Caco-2 (cell line): ENCODE measurements at regions not wholly inside any gene's neighbourhood (a gene's known extent, or its start where the extent isn't known, plus 50 kb on each side); places are given as distances from the start of the nearest gene placed in this dataset.

ENCODE experiments used
- BruUV-seq: library from RNA; stranded (reverse); fragments of 400-500 nt; replicated peaks from 2 replicates; lab custom pipeline; 2021; lab: Mats Ljungman, UMichigan
- CTCF ChIA-PET: fragments of 300-600 bp; sonication (Branson Sonifier 250); formaldehyde crosslinking; loops from one replicate; lab custom pipeline; 2022; ENCODE audit warnings: antibody characterized with exemption; lab: Charles Lee
- POLR2A ChIA-PET: fragments of 300-600 bp; sonication (Branson Sonifier 250); formaldehyde crosslinking; loops from one replicate; lab custom pipeline; 2022; ENCODE audit warnings: antibody characterized with exemption; lab: Charles Lee
- DNase-seq, 2 experiments: peaks; one replicate each; pipeline versions ENCODE4 v3.0.0 to v3.0.0-alpha.2; 2020 to 2022
- H3K27me3 ChIP-seq: replicated peaks from 2 replicates; pipeline ENCODE4 v1.6.0; 2011; ENCODE audit warnings: low read length; ENCODE audit not compliant: control insufficient read depth, insufficient read depth
- H3K36me3 ChIP-seq: 2 replicates; pipeline ENCODE4 v1.5.1; 2011; ENCODE audit warnings: low read length; ENCODE audit not compliant: control insufficient read depth, insufficient read depth
- H3K4me1 ChIP-seq: fragments of 250-450 bp; sonication (Bioruptor Pico); 2 replicates; pipeline ENCODE4 v1.5.1; 2020; ENCODE audit warnings: mild to moderate bottlenecking
- H3K4me3 ChIP-seq: 2 replicates; pipeline ENCODE4 v1.5.1; 2011; ENCODE audit warnings: low read depth, mild to moderate bottlenecking, control low read depth, low read length
- H3K9me3 ChIP-seq: fragments of 250-450 bp; sonication (Bioruptor Pico); 2 replicates; pipeline ENCODE4 v1.5.1; 2020; ENCODE audit warnings: mild to moderate bottlenecking, moderate library complexity
- H3K27ac Mint-ChIP-seq: one replicate; pipeline ENCODE4 v1.8.0; 2022; ENCODE audit warnings: mixed read lengths; ENCODE audit not compliant: unreplicated experiment
- H3K27me3 Mint-ChIP-seq: one replicate; pipeline ENCODE4 v1.8.0; 2022; ENCODE audit warnings: mixed read lengths; ENCODE audit not compliant: insufficient read depth, unreplicated experiment
- H3K36me3 Mint-ChIP-seq: one replicate; pipeline ENCODE4 v1.8.0; 2022; ENCODE audit warnings: mild to moderate bottlenecking, mixed read lengths; ENCODE audit not compliant: insufficient read depth, unreplicated experiment
- H3K4me1 Mint-ChIP-seq: one replicate; pipeline ENCODE4 v1.8.0; 2022; ENCODE audit warnings: low read depth, mixed read lengths; ENCODE audit not compliant: unreplicated experiment
- H3K4me3 Mint-ChIP-seq: one replicate; pipeline ENCODE4 v1.8.0; 2022; ENCODE audit warnings: mild to moderate bottlenecking, moderate library complexity, mixed read lengths; ENCODE audit not compliant: unreplicated experiment
- H3K9me3 Mint-ChIP-seq: one replicate; pipeline ENCODE4 v1.8.0; 2022; ENCODE audit warnings: mixed read lengths; ENCODE audit not compliant: unreplicated experiment
- intact Hi-C: fragments of 100-400 bp; cut with micrococcal nuclease; formaldehyde crosslinking; loops from one replicate; pipeline ENCODE4 v1.10.0; 2022; ENCODE audit not compliant: unreplicated experiment
- TF ChIP-seq, protein P1 (sequence below), 2 experiments: fragments of 200-600 bp in 1 of 2; IDR thresholded peaks; 1 replicate in 1 of 2; 2 replicates in 1 of 2; pipeline versions ENCODE4 v1.5.1 to v1.8.0; 2011 to 2022; ENCODE audit warnings: antibody characterized with exemption in 1 of 2, control low read depth in 1 of 2, inconsistent platforms in 1 of 2, low read depth in 1 of 2, low read length in 1 of 2, mild to moderate bottlenecking in 1 of 2, moderate library complexity in 1 of 2; ENCODE audit not compliant: insufficient read depth in 1 of 2, severe bottlenecking in 1 of 2, unreplicated experiment in 1 of 2

DNA sequence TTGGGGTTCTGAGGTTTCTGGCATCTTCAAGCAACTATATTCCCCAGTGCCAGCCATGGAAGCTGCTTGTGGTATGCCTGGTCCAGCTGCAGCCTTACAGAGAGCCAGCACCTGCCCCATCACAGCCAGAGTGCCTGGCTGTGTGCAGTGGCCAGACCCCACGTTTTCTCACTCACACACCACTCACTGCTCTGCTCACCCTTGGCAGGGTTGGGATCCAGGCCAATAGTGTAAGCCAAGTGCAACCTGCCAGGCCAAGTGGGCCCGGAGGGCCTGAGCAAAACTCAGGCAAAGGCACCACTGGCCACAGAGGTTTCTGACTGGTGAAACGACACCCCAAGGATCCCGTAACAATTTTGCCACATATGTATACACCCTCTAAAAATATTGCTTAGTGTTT lies 67.9 kb upstream of the EYA4 start:
- no peaks in the 10 kb centered on the region for H3K36me3 ChIP-seq
- no peak overlapping the region for H3K4me3 ChIP-seq
- no peak for DNase-seq
- TF ChIP-seq, protein P1, sequence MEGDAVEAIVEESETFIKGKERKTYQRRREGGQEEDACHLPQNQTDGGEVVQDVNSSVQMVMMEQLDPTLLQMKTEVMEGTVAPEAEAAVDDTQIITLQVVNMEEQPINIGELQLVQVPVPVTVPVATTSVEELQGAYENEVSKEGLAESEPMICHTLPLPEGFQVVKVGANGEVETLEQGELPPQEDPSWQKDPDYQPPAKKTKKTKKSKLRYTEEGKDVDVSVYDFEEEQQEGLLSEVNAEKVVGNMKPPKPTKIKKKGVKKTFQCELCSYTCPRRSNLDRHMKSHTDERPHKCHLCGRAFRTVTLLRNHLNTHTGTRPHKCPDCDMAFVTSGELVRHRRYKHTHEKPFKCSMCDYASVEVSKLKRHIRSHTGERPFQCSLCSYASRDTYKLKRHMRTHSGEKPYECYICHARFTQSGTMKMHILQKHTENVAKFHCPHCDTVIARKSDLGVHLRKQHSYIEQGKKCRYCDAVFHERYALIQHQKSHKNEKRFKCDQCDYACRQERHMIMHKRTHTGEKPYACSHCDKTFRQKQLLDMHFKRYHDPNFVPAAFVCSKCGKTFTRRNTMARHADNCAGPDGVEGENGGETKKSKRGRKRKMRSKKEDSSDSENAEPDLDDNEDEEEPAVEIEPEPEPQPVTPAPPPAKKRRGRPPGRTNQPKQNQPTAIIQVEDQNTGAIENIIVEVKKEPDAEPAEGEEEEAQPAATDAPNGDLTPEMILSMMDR (IDR thresholded peaks at IDR 0.05; ENCODE audit: insufficient read depth in 1 of 2, low read depth in 1 of 2, low read length in 1 of 2, severe bottlenecking in 1 of 2, unreplicated experiment in 1 of 2): no peak
- Mint-ChIP-seq H3K27ac (no peak overlapping the region), H3K4me3 (no peak overlapping the region), H3K27me3 (peaks cover under 1% of the 10 kb centered on the region), H3K36me3 (no peaks in the 10 kb centered on the region), H3K4me1 (no peaks in the 10 kb centered on the region), H3K9me3 (no peaks in the 10 kb centered on the region)
- no peaks in the 10 kb centered on the region; the same call in 1 of the 2 replicates for H3K9me3 ChIP-seq
- intact Hi-C loops: no loop called here
- CTCF ChIA-PET: no interaction called here
- no TSS peak for BruUV-seq
- H3K27me3 ChIP-seq: no peaks in the 10 kb centered on the region
- POLR2A ChIA-PET: interaction anchor here (0.6 kb wide), 1 partner anchor 259 kb away, joined by 6 read pairs; no protein-coding TSS in a partner anchor
- no peaks in the 10 kb centered on the region for H3K4me1 ChIP-seq

DNA sequence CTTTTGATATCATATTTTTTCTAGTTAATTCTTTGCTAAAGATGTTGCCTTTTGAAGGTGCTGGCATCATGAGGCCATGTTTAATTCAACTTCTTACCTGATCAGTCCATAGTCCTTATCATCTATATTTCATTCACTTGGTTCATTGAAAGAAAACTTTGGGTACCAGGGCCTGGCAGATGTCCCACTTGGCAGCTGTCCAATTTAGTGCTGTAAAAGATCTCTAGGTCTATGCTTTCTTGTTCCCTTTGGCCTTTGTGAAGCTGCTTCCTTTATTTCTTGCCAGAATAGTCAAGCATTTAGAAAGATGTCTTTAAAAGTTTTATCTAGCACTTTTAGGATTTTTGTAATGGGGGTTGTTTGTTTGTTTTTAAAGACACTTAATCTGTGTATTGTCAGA lies 61.7 kb upstream of the EYA4 start:
- Histone ChIP-seq H3K4me3 (no peak overlapping the region), H3K4me1 (no peaks in the 10 kb centered on the region), H3K27me3 (no peaks in the 10 kb centered on the region), H3K36me3 (no peaks in the 10 kb centered on the region), H3K9me3 (no peaks in the 10 kb centered on the region; the same call in 1 of the 2 replicates)
- H3K36me3 Mint-ChIP-seq: no peaks in the 10 kb centered on the region
- CTCF ChIA-PET: no interaction called here
- POLR2A ChIA-PET: no interaction called here
- no TSS peak for BruUV-seq
- no peak for DNase-seq
- intact Hi-C loops: no loop called here
- no peaks in the 10 kb centered on the region for H3K27me3 Mint-ChIP-seq
- TF ChIP-seq, protein P1 (IDR thresholded peaks at IDR 0.05; ENCODE audit: insufficient read depth in 1 of 2, low read depth in 1 of 2, low read length in 1 of 2, severe bottlenecking in 1 of 2, unreplicated experiment in 1 of 2): no peak
- no peak overlapping the region for H3K27ac Mint-ChIP-seq
- no peak overlapping the region for H3K4me3 Mint-ChIP-seq
- no peaks in the 10 kb centered on the region for H3K4me1 Mint-ChIP-seq
- no peaks in the 10 kb centered on the region for H3K9me3 Mint-ChIP-seq

DNA sequence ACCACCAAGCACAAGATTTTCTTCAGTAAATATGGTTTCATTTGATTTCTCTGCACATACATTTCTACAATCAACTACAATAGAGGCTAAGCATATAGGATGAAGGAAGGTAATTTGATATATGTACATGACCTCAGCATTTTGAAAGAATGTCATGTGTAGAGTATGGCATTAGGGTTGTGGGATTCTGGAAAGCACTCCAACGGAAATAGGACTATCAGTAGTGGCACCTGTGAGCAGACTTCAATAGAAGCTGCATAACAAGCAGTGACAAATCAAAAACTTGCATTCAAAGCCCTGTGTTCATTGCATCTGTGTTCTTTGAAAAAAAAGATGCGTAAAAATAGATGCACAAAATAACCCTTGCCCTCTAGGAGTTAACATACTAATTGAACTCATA lies 57.5 kb upstream of the EYA4 start:
- no TSS peak for BruUV-seq
- H3K27ac Mint-ChIP-seq: no peak overlapping the region
- H3K36me3 Mint-ChIP-seq: no peaks in the 10 kb centered on the region

More for the DNA sequence above, 57.5 kb upstream of the EYA4 start:
- no peaks in the 10 kb centered on the region for H3K9me3 ChIP-seq
- DNase-seq: no peak
- H3K4me1 Mint-ChIP-seq: no peaks in the 10 kb centered on the region
- H3K9me3 Mint-ChIP-seq: no peaks in the 10 kb centered on the region
- ChIA-PET POLR2A (no interaction called here), CTCF (no interaction called here)
- H3K27me3 ChIP-seq: no peaks in the 10 kb centered on the region
- TF ChIP-seq, protein P1 (IDR thresholded peaks at IDR 0.05; ENCODE audit: insufficient read depth in 1 of 2, low read depth in 1 of 2, low read length in 1 of 2, severe bottlenecking in 1 of 2, unreplicated experiment in 1 of 2): no peak
- no peak overlapping the region for H3K4me3 ChIP-seq
- peaks cover 9% of the 10 kb centered on the region; the same call in 1 of the 2 replicates for H3K4me1 ChIP-seq
- no peaks in the 10 kb centered on the region for H3K27me3 Mint-ChIP-seq
- no peak overlapping the region for H3K4me3 Mint-ChIP-seq
- intact Hi-C loops: loop anchor here (10.0 kb wide), 2 partner anchors 181 to 219 kb away; no protein-coding TSS in a partner anchor
- H3K36me3 ChIP-seq: no peaks in the 10 kb centered on the region
